SK-N-MC (cell line): ENCODE measurements at regions not wholly inside any gene's neighbourhood (a gene's known extent, or its start where the extent isn't known, plus 50 kb on each side); places are given as distances from the start of the nearest gene placed in this dataset.

Source experiments
- EZH2 ChIP-seq: fragments of 200-600 bp; sonication (generic); IDR thresholded peaks from one replicate; pipeline ENCODE4 v1.6.1; 2017; ENCODE audit warnings: antibody characterized with exemption
- POLR2AphosphoS5 ChIP-seq: IDR thresholded peaks from 2 replicates; pipeline ENCODE4 v1.6.1; 2012; ENCODE audit warnings: mild to moderate bottlenecking, low read depth, low read length, borderline replicate concordance

DNA sequence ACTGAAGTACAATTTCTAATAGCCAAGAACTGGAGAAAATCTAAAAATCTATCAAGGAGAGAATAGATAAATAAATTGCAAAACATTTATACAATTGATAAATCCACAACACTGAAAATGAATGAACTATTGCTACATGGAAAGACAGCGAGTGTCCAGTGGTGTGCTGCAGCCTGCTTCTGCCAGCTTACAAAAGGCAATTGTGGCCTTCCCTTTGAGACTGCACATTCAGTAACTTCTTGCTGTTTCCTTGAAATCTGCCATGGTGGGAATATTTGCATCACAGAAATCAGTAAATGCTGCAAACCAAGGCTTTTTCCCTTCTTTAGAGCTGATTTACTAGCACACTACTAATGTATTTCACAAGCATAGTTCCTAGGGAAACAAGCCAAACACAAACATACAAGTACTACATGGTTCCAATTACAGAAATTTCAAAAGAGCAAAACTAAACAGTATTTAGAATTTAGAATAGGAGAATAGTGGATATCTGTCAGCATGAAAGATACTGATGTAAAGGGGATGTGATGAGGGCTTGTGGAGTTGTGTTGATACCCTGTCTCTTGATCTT is 76.9 kb upstream of the TRIM77 start:
- TF ChIP-seq POLR2AphosphoS5 (no peak), EZH2 (no peak)
